SK-N-SH (cell line): ENCODE measurements at regions not wholly inside any gene's neighbourhood (a gene's known extent, or its start where the extent isn't known, plus 50 kb on each side); places are given as distances from the start of the nearest gene placed in this dataset.

Source experiments
- POLR2AphosphoS5 ChIP-seq: IDR thresholded peaks from 2 replicates; pipeline ENCODE4 v1.6.1; 2012; ENCODE audit warnings: low read depth, low read length
- RFX5 ChIP-seq: IDR thresholded peaks from 2 replicates; pipeline ENCODE4 v1.6.1; 2012; ENCODE audit warnings: mild to moderate bottlenecking, improper control_type of control experiment, low read length
- RXRA ChIP-seq: IDR thresholded peaks from 2 replicates; pipeline ENCODE4 v1.4.0; 2012; ENCODE audit warnings: low read depth, mild to moderate bottlenecking, borderline replicate concordance
- TAF1 ChIP-seq: IDR thresholded peaks from 2 replicates; pipeline ENCODE4 v1.6.1; 2012; ENCODE audit warnings: low read depth, mild to moderate bottlenecking, low read length, moderate library complexity, borderline replicate concordance
- TF ChIP-seq, protein P1 (sequence below): fragments of 200-600 bp; sonication (generic); IDR thresholded peaks from 2 replicates; pipeline ENCODE4 v1.6.1; 2017; ENCODE audit warnings: antibody characterized with exemption, mild to moderate bottlenecking, moderate library complexity
- TF ChIP-seq, protein P2 (sequence below): IDR thresholded peaks from 2 replicates; pipeline ENCODE4 v1.4.0; 2012; ENCODE audit warnings: low read depth

DNA sequence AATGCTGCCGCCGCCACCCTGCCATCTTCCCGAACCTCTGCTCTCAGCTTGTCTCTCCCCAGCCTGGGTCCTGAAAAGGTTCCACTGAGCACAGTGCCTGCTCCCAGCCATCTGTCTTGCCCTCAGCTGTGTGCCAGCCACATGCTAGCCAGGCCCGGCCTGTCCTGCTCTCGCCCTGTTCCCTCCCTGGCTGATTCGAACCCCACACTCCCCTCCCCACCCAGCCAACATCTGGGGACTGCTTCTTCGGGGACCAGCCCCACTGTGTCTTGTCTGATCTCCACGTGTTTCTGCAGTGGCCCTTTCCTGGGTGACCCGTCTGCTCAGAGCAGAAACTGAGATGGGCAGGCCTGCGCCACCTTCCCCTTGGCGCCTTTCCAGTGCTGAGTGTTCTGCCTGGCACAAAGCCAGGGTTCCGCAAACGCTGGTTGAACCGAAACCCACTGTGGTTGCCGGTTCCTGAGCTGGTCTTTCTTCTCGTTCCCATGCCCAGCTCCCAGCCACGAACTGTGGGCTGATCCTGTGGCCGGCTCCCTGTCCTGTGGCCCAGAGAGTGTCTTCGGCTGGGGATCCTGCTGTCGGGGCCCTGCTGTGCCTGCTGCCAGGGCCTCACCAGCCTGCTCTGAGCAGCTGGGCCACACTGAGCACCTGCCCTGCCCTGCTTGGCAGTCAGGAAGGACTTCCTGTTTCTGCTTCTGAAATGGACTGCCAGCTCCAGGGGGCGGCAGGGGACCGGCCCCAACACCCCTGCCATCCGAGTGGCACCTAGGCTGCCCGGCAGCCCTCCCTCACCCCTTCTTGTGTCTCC is 62.7 kb upstream of the KLF13 start:
- TF ChIP-seq, protein P1, sequence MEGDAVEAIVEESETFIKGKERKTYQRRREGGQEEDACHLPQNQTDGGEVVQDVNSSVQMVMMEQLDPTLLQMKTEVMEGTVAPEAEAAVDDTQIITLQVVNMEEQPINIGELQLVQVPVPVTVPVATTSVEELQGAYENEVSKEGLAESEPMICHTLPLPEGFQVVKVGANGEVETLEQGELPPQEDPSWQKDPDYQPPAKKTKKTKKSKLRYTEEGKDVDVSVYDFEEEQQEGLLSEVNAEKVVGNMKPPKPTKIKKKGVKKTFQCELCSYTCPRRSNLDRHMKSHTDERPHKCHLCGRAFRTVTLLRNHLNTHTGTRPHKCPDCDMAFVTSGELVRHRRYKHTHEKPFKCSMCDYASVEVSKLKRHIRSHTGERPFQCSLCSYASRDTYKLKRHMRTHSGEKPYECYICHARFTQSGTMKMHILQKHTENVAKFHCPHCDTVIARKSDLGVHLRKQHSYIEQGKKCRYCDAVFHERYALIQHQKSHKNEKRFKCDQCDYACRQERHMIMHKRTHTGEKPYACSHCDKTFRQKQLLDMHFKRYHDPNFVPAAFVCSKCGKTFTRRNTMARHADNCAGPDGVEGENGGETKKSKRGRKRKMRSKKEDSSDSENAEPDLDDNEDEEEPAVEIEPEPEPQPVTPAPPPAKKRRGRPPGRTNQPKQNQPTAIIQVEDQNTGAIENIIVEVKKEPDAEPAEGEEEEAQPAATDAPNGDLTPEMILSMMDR: no peak
- TF ChIP-seq, protein P2, sequence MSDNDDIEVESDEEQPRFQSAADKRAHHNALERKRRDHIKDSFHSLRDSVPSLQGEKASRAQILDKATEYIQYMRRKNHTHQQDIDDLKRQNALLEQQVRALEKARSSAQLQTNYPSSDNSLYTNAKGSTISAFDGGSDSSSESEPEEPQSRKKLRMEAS: no peak
- no peak for TF ChIP-seq RFX5
- no peak for TF ChIP-seq TAF1
- no peak for TF ChIP-seq RXRA
- TF ChIP-seq POLR2AphosphoS5: no peak
